ENCODE measurements at regions not wholly inside any gene's neighbourhood (a gene's known extent, or its start where the extent isn't known, plus 50 kb on each side); places are given as distances from the start of the nearest gene placed in this dataset.

- no peak overlapping the region for H3K9ac ChIP-seq
- no peaks in the 10 kb centered on the region for H3K79me2 ChIP-seq (ENCODE audit: insufficient read depth)
- no peak overlapping the region for H3K4me2 ChIP-seq (ENCODE audit: unreplicated experiment)
- no peak overlapping the region for H3K27ac ChIP-seq
- WGBS, 2 experiments (ENCODE audit: low coverage in 1 of 2, low lambda C conversion rate in 2 of 2, missing lambda C conversion rate in 2 of 2) = 15 to 18% methylated on average over 3 of the region's 3 CpGs
- H3K9me3 ChIP-seq (ENCODE audit: low read depth) = no peaks in the 10 kb centered on the region
- no peaks in the 10 kb centered on the region for H3K9me2 ChIP-seq (ENCODE audit: insufficient read depth)
- H2AFZ ChIP-seq = no peak overlapping the region
- no peak overlapping the region for H3K4me3 ChIP-seq
- no peaks in the 10 kb centered on the region for H3K36me3 ChIP-seq (ENCODE audit: low read depth)
- no peaks in the 10 kb centered on the region; the same call in 1 of the 2 replicates for H4K20me1 ChIP-seq (ENCODE audit: insufficient read depth)
- no peaks in the 10 kb centered on the region for H3F3A ChIP-seq (ENCODE audit: insufficient read depth)
- in situ Hi-C loops (cut with MboI) = no loop called here
- no peak for TF ChIP-seq EZH2 (IDR thresholded peaks at IDR 0.05; ENCODE audit: insufficient read depth, poor library complexity, severe bottlenecking)
- no peak for TF ChIP-seq EZH2phosphoT487 (IDR thresholded peaks at IDR 0.05; ENCODE audit: insufficient read depth, low read depth)
- no peaks in the 10 kb centered on the region for H3K4me1 ChIP-seq (ENCODE audit: insufficient read depth)
- no peaks in the 10 kb centered on the region for H3K27me3 ChIP-seq (replicated peaks; ENCODE audit: insufficient read depth)
- no peak for DNase-seq
These were observed 319.2 kb upstream of the LRATD1 start for GRCh38 chr2:14313341-14313740.

GRCh38 chr2:14316594-14316993, 315.9 kb upstream of the LRATD1 start:
- no peak overlapping the region for H3K27ac ChIP-seq
- H3K4me1 ChIP-seq (ENCODE audit: insufficient read depth) = no peaks in the 10 kb centered on the region
- no peaks in the 10 kb centered on the region for H3K9me2 ChIP-seq (ENCODE audit: insufficient read depth)
- H3F3A ChIP-seq (ENCODE audit: insufficient read depth) = no peaks in the 10 kb centered on the region
- 0% methylated on average over 1 of the region's 1 CpG for WGBS, 2 experiments (ENCODE audit: low coverage in 1 of 2, low lambda C conversion rate in 2 of 2, missing lambda C conversion rate in 2 of 2)
- no peaks in the 10 kb centered on the region for H3K79me2 ChIP-seq (ENCODE audit: insufficient read depth)
- H3K4me3 ChIP-seq = no peak overlapping the region
- in situ Hi-C loops (cut with MboI) = no loop called here
- no peaks in the 10 kb centered on the region; the same call in 1 of the 2 replicates for H4K20me1 ChIP-seq (ENCODE audit: insufficient read depth)
- no peaks in the 10 kb centered on the region for H3K9me3 ChIP-seq (ENCODE audit: low read depth)
- no peaks in the 10 kb centered on the region for H3K36me3 ChIP-seq (ENCODE audit: low read depth)
- no peak for DNase-seq
- TF ChIP-seq EZH2 (IDR thresholded peaks at IDR 0.05; ENCODE audit: insufficient read depth, poor library complexity, severe bottlenecking) (no peak), EZH2phosphoT487 (IDR thresholded peaks at IDR 0.05; ENCODE audit: insufficient read depth, low read depth) (no peak)
- no peaks in the 10 kb centered on the region for H3K27me3 ChIP-seq (replicated peaks; ENCODE audit: insufficient read depth)
- H3K4me2 ChIP-seq (ENCODE audit: unreplicated experiment) = no peak overlapping the region
- no peak overlapping the region for H2AFZ ChIP-seq
- no peak overlapping the region for H3K9ac ChIP-seq

DNA sequence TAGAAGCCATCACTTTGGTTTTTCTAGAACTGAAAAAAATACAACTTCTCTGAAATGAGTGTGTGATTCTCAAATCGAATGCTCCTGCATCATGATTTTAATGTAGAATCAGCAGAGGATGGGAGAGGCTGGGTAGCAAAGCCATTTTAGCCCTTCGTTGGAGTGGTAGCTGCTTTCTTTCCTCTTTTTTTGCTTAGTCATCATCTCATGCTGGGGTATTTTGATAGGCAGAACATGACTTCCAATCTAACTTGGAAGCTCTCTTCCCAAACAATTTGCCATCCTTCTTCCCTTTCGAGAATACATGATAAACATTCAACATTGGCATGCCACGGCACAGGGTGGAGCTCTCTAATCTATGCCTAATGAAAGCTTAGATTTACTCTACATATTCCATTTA, 311.2 kb upstream of the LRATD1 start:
- in situ Hi-C loops (cut with MboI) = no loop called here
- TF ChIP-seq EZH2 (IDR thresholded peaks at IDR 0.05; ENCODE audit: insufficient read depth, poor library complexity, severe bottlenecking) (no peak), EZH2phosphoT487 (IDR thresholded peaks at IDR 0.05; ENCODE audit: insufficient read depth, low read depth) (no peak)
- H3K79me2 ChIP-seq (ENCODE audit: insufficient read depth) = no peaks in the 10 kb centered on the region
- no peaks in the 10 kb centered on the region for H3K9me3 ChIP-seq (ENCODE audit: low read depth)
- no peaks in the 10 kb centered on the region for H3K4me1 ChIP-seq (ENCODE audit: insufficient read depth)
- no peak overlapping the region for H3K9ac ChIP-seq
- H3K36me3 ChIP-seq (ENCODE audit: low read depth) = no peaks in the 10 kb centered on the region
- no peaks in the 10 kb centered on the region for H3F3A ChIP-seq (ENCODE audit: insufficient read depth)
- no peaks in the 10 kb centered on the region; the same call in 1 of the 2 replicates for H4K20me1 ChIP-seq (ENCODE audit: insufficient read depth)
- H3K4me2 ChIP-seq (ENCODE audit: unreplicated experiment) = no peak overlapping the region
- no peak for DNase-seq
- H3K4me3 ChIP-seq = no peak overlapping the region
- WGBS, 2 experiments (ENCODE audit: low coverage in 1 of 2, low lambda C conversion rate in 2 of 2, missing lambda C conversion rate in 2 of 2) = 10 to 21% methylated on average over 4 of the region's 4 CpGs
- no peak overlapping the region for H3K27ac ChIP-seq
- no peaks in the 10 kb centered on the region for H3K27me3 ChIP-seq (replicated peaks; ENCODE audit: insufficient read depth)
- H2AFZ ChIP-seq = no peak overlapping the region
- H3K9me2 ChIP-seq (ENCODE audit: insufficient read depth) = no peaks in the 10 kb centered on the region

DNA sequence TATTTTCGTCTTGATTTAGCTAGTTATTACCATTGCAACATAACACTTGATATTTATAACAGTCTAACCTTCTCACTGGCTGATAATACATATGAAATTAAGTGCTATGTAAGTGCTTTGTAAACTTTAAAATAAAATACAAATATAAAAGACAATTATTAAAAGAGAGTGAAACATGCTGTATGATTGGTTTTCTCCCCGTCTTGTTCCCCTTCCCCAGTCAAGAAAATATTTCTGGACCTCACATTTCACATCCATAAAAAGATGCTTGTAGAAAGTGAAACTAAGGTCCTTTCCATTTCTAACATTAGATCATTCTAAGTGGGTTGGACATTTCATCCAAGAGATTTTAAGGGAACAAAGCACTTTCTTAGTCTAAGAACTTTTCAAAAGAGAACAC, 310.2 kb upstream of the LRATD1 start:
- no peaks in the 10 kb centered on the region for H3K36me3 ChIP-seq (ENCODE audit: low read depth)
- H3K4me2 ChIP-seq (ENCODE audit: unreplicated experiment) = no peak overlapping the region
- 0 to 2% methylated on average over 2 of the region's 2 CpGs for WGBS, 2 experiments (ENCODE audit: low coverage in 1 of 2, low lambda C conversion rate in 2 of 2, missing lambda C conversion rate in 2 of 2)
- H3F3A ChIP-seq (ENCODE audit: insufficient read depth) = no peaks in the 10 kb centered on the region
- no peak for DNase-seq
- H2AFZ ChIP-seq = no peak overlapping the region
- H3K27me3 ChIP-seq (replicated peaks; ENCODE audit: insufficient read depth) = no peaks in the 10 kb centered on the region
- H3K9ac ChIP-seq = no peak overlapping the region
- no peak overlapping the region for H3K27ac ChIP-seq
- no peaks in the 10 kb centered on the region for H3K79me2 ChIP-seq (ENCODE audit: insufficient read depth)
- no peak for TF ChIP-seq EZH2phosphoT487 (IDR thresholded peaks at IDR 0.05; ENCODE audit: insufficient read depth, low read depth)
- TF ChIP-seq EZH2 (IDR thresholded peaks at IDR 0.05; ENCODE audit: insufficient read depth, poor library complexity, severe bottlenecking) = no peak
- H3K9me3 ChIP-seq (ENCODE audit: low read depth) = no peaks in the 10 kb centered on the region
- no peaks in the 10 kb centered on the region; the same call in 1 of the 2 replicates for H4K20me1 ChIP-seq (ENCODE audit: insufficient read depth)
- no peaks in the 10 kb centered on the region for H3K4me1 ChIP-seq (ENCODE audit: insufficient read depth)
- no peaks in the 10 kb centered on the region for H3K9me2 ChIP-seq (ENCODE audit: insufficient read depth)
- H3K4me3 ChIP-seq = no peak overlapping the region
- in situ Hi-C loops (cut with MboI) = no loop called here

DNA sequence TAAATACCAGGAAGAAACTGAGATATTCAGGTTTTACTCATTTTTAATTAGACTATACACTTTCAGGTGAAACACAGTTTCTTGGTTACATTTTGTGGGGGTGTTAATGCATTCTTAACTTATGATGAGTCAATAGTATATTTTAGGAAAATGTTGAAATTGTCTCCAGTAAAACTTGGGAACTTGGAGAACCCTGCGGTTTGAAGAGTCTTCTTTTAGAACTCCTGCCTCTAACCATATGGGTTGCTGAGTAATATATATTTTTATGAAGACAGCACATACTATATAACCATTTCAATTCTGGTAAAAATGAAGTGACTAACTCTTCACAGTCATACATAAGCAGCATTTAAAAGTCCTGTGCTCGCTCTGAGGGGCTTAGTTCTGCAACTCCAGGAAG, 308.2 kb upstream of the LRATD1 start:
- in situ Hi-C loops (cut with MboI) = no loop called here
- H3K9me3 ChIP-seq (ENCODE audit: low read depth) = no peaks in the 10 kb centered on the region
- H4K20me1 ChIP-seq (ENCODE audit: insufficient read depth) = no peaks in the 10 kb centered on the region
- H3F3A ChIP-seq (ENCODE audit: insufficient read depth) = no peaks in the 10 kb centered on the region
- no peaks in the 10 kb centered on the region for H3K36me3 ChIP-seq (ENCODE audit: low read depth)
- H3K4me3 ChIP-seq = no peak overlapping the region
- no peak overlapping the region for H3K9ac ChIP-seq
- no peak overlapping the region for H3K4me2 ChIP-seq (ENCODE audit: unreplicated experiment)
- no peaks in the 10 kb centered on the region for H3K9me2 ChIP-seq (ENCODE audit: insufficient read depth)
- no peak for DNase-seq
- no peak overlapping the region for H2AFZ ChIP-seq
- no peaks in the 10 kb centered on the region for H3K4me1 ChIP-seq (ENCODE audit: insufficient read depth)
- H3K27ac ChIP-seq = no peak overlapping the region
- H3K79me2 ChIP-seq (ENCODE audit: insufficient read depth) = no peaks in the 10 kb centered on the region
- WGBS, 2 experiments (ENCODE audit: low coverage in 1 of 2, low lambda C conversion rate in 2 of 2, missing lambda C conversion rate in 2 of 2) = 12 to 14% methylated on average over 2 of the region's 2 CpGs
- H3K27me3 ChIP-seq (replicated peaks; ENCODE audit: insufficient read depth) = no peaks in the 10 kb centered on the region
- TF ChIP-seq EZH2phosphoT487 (IDR thresholded peaks at IDR 0.05; ENCODE audit: insufficient read depth, low read depth) (no peak), EZH2 (IDR thresholded peaks at IDR 0.05; ENCODE audit: insufficient read depth, poor library complexity, severe bottlenecking) (no peak)

Measured in GM23248 (cell line).